ENCODE measurements at regions not wholly inside any gene's neighbourhood (a gene's known extent, or its start where the extent isn't known, plus 50 kb on each side); places are given as distances from the start of the nearest gene placed in this dataset.

DNA sequence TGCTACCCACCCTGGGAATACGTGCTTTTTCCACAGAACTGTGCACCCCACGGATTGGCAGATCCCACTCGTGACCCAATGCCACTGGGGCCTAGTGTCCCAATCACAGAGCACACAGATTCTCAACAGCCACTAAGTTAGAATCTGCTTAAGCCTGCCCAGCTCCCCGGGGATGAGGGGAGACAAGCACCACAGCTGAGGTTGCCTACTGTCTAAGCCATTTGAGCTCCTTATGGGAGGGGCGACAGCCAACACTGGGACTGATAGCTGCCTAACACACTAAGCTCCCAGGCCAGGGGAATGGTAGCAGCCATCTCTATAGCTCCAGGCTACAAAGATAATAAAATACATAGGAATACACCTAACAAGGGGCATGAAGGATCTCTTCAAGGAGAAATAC, 93.5 kb upstream of the GUCY1A1 start:
- no peak for DNase-seq (ENCODE audit: low read depth in 1 of 2, low spot score in 1 of 2)
- 20% methylated on average over 1 of the region's 5 CpGs for WGBS (ENCODE audit: missing lambda C conversion rate)
- Histone ChIP-seq H3K9me3 (no peaks in the 10 kb centered on the region), H3K27ac (no peak overlapping the region), H3K4me2 (no peak overlapping the region), H3K4me1 (no peaks in the 10 kb centered on the region), H3K4me3 (no peak overlapping the region)
- FAIRE-seq = no peak
- ATAC-seq = no peak
- POLR2A ChIA-PET = no interaction called here
- no peak for TF ChIP-seq FOXS1 (CRISPR knock-in tag; IDR thresholded peaks at IDR 0.05)
- no peak for TF ChIP-seq PBX3 (IDR thresholded peaks at IDR 0.05)
- TF ChIP-seq, protein P1, sequence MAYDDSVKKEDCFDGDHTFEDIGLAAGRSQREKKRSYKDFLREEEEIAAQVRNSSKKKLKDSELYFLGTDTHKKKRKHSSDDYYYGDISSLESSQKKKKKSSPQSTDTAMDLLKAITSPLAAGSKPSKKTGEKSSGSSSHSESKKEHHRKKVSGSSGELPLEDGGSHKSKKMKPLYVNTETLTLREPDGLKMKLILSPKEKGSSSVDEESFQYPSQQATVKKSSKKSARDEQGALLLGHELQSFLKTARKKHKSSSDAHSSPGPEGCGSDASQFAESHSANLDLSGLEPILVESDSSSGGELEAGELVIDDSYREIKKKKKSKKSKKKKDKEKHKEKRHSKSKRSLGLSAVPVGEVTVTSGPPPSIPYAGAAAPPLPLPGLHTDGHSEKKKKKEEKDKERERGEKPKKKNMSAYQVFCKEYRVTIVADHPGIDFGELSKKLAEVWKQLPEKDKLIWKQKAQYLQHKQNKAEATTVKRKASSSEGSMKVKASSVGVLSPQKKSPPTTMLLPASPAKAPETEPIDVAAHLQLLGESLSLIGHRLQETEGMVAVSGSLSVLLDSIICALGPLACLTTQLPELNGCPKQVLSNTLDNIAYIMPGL (CRISPR knock-in tag; IDR thresholded peaks at IDR 0.05; ENCODE audit: borderline replicate concordance) = no peak
- TF ChIP-seq, protein P2, sequence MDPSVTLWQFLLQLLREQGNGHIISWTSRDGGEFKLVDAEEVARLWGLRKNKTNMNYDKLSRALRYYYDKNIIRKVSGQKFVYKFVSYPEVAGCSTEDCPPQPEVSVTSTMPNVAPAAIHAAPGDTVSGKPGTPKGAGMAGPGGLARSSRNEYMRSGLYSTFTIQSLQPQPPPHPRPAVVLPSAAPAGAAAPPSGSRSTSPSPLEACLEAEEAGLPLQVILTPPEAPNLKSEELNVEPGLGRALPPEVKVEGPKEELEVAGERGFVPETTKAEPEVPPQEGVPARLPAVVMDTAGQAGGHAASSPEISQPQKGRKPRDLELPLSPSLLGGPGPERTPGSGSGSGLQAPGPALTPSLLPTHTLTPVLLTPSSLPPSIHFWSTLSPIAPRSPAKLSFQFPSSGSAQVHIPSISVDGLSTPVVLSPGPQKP (IDR thresholded peaks at IDR 0.05; ENCODE audit: low read depth, low read length) = no peak
- no peak for TF ChIP-seq KDM1A (IDR thresholded peaks at IDR 0.05; ENCODE audit: low read depth)
- no peak for TF ChIP-seq SMC3 (IDR thresholded peaks at IDR 0.05)
- no peak for TF ChIP-seq SREBF2 (IDR thresholded peaks at IDR 0.05)
- no peak for TF ChIP-seq USF2 (IDR thresholded peaks at IDR 0.05)
- TF ChIP-seq ZSCAN20 (CRISPR knock-in tag; IDR thresholded peaks at IDR 0.05) = no peak
- TF ChIP-seq KDM5A (IDR thresholded peaks at IDR 0.05) = no peak
- no peak for TF ChIP-seq RAD21 (conservative IDR thresholded peaks at IDR 0.05 in 1 of 2, IDR thresholded peaks at IDR 0.05 in 1 of 2)
- TF ChIP-seq, protein P3, sequence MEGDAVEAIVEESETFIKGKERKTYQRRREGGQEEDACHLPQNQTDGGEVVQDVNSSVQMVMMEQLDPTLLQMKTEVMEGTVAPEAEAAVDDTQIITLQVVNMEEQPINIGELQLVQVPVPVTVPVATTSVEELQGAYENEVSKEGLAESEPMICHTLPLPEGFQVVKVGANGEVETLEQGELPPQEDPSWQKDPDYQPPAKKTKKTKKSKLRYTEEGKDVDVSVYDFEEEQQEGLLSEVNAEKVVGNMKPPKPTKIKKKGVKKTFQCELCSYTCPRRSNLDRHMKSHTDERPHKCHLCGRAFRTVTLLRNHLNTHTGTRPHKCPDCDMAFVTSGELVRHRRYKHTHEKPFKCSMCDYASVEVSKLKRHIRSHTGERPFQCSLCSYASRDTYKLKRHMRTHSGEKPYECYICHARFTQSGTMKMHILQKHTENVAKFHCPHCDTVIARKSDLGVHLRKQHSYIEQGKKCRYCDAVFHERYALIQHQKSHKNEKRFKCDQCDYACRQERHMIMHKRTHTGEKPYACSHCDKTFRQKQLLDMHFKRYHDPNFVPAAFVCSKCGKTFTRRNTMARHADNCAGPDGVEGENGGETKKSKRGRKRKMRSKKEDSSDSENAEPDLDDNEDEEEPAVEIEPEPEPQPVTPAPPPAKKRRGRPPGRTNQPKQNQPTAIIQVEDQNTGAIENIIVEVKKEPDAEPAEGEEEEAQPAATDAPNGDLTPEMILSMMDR (IDR thresholded peaks at IDR 0.05) = no peak
- TF ChIP-seq RARB (CRISPR knock-in tag; IDR thresholded peaks at IDR 0.05) = no peak
- CTCF ChIA-PET = no interaction called here

DNA sequence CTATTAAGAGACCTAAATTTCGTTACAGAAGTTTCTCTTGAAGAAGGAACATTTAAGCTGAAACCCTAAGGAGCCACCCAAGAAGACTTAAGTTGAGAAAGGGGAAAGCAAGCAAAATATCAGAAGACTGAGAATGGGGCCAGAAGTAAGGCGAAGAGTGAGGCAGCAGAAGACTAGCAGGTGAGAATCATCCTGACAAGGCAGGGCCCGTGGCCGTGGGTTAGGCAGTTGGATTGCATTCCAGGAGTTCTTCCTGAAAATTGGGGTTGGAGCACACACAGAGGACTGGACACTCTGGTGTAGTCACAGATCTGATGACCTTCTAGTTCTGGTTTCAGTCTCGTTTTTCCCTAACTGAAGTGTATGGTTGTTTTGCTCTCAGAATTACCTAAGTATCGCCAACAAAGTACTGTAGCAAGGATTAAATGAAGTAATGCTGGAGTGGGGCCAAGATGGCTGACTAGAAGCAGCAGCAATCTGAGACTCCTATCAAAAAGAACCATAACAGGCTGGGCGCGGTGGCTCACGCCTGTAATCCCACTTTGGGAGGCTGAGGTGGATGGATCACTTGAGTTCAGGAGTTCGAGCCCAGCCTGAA, 94.4 kb upstream of the GUCY1A1 start:
- CTCF ChIA-PET = no interaction called here
- no peaks in the 10 kb centered on the region for H3K4me1 ChIP-seq
- FAIRE-seq = no peak
- 23% methylated on average over 10 of the region's 10 CpGs for WGBS (ENCODE audit: missing lambda C conversion rate)
- no peak overlapping the region for H3K27ac ChIP-seq
- ATAC-seq = no peak
- no peak overlapping the region for H3K4me2 ChIP-seq
- no peaks in the 10 kb centered on the region for H3K9me3 ChIP-seq
- H3K4me3 ChIP-seq = no peak overlapping the region
- no peak for DNase-seq (ENCODE audit: low read depth in 1 of 2, low spot score in 1 of 2)
- TF ChIP-seq NFE2L2 (conservative IDR thresholded peaks at IDR 0.05; ENCODE audit: low read length) = no peak
- TF ChIP-seq HDAC2 (IDR thresholded peaks at IDR 0.05) = no peak
- TF ChIP-seq PHF8 (IDR thresholded peaks at IDR 0.05; ENCODE audit: borderline replicate concordance, low read depth) = no peak
- TF ChIP-seq GATA3 (IDR thresholded peaks at IDR 0.05; ENCODE audit: borderline replicate concordance) = no peak
- no peak for TF ChIP-seq HES2 (IDR thresholded peaks at IDR 0.05)
- no peak for TF ChIP-seq HOXB5 (CRISPR knock-in tag; IDR thresholded peaks at IDR 0.05)
- TF ChIP-seq BHLHE40 (IDR thresholded peaks at IDR 0.05; ENCODE audit: low read depth, low read length) = no peak
- no peak for TF ChIP-seq CBX2 (IDR thresholded peaks at IDR 0.05; ENCODE audit: borderline replicate concordance, low read depth)
- TF ChIP-seq, protein P4, sequence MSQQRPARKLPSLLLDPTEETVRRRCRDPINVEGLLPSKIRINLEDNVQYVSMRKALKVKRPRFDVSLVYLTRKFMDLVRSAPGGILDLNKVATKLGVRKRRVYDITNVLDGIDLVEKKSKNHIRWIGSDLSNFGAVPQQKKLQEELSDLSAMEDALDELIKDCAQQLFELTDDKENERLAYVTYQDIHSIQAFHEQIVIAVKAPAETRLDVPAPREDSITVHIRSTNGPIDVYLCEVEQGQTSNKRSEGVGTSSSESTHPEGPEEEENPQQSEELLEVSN (IDR thresholded peaks at IDR 0.05; ENCODE audit: borderline replicate concordance, low read depth) = no peak
- TF ChIP-seq JUNB (IDR thresholded peaks at IDR 0.05) = no peak
- no peak for TF ChIP-seq ZNF302 (CRISPR knock-in tag; IDR thresholded peaks at IDR 0.05)
- TF ChIP-seq POLR2AphosphoS2 (conservative IDR thresholded peaks at IDR 0.05; ENCODE audit: low read length) = no peak
- TF ChIP-seq EHF (CRISPR knock-in tag; IDR thresholded peaks at IDR 0.05) = no peak
- POLR2A ChIA-PET = no interaction called here

Measured in A549 (cell line).